SK-N-SH (cell line): ENCODE measurements at regions not wholly inside any gene's neighbourhood (a gene's known extent, or its start where the extent isn't known, plus 50 kb on each side); places are given as distances from the start of the nearest gene placed in this dataset.

Source experiments
- CHD2 ChIP-seq: fragments of 150-350 bp; IDR thresholded peaks from 2 replicates; pipeline ENCODE4 v1.6.1; 2018; ENCODE audit warnings: low read length; ENCODE audit not compliant: partially characterized antibody
- CTCF ChIP-seq: fragments of 200-600 bp; sonication (generic); IDR thresholded peaks from 2 replicates; pipeline ENCODE4 v1.6.1; 2017; ENCODE audit warnings: antibody characterized with exemption, mild to moderate bottlenecking, moderate library complexity
- JUND ChIP-seq: IDR thresholded peaks from 2 replicates; pipeline ENCODE4 v1.4.0; 2012
- MXI1 ChIP-seq: IDR thresholded peaks from 2 replicates; pipeline ENCODE4 v1.6.1; 2012; ENCODE audit warnings: mild to moderate bottlenecking, low read depth, low read length, improper control_type of control experiment
- NRF1 ChIP-seq: IDR thresholded peaks from 2 replicates; pipeline ENCODE4 v1.6.1; 2012; ENCODE audit warnings: low read depth, mild to moderate bottlenecking, low read length
- POLR2AphosphoS5 ChIP-seq: IDR thresholded peaks from 2 replicates; pipeline ENCODE4 v1.6.1; 2012; ENCODE audit warnings: low read depth, low read length
- ZBTB33 ChIP-seq: IDR thresholded peaks from 2 replicates; pipeline ENCODE4 v1.4.0; 2012; ENCODE audit warnings: low read depth, borderline replicate concordance

- TF ChIP-seq CTCF, result no peak
- TF ChIP-seq JUND, result no peak
- no peak for TF ChIP-seq MXI1
- no peak for TF ChIP-seq ZBTB33
- TF ChIP-seq POLR2AphosphoS5, result no peak
- no peak for TF ChIP-seq CHD2
- TF ChIP-seq NRF1, result no peak
Observed at GRCh38 chr2:59084326-59084725, 843.2 kb upstream of the FANCL start.
